Activated CD4-positive, alpha-beta T cell treated with anti-CD3 and anti-CD28 coated beads for 4 hours (primary cell): ENCODE measurements at regions not wholly inside any gene's neighbourhood (a gene's known extent, or its start where the extent isn't known, plus 50 kb on each side); places are given as distances from the start of the nearest gene placed in this dataset.

Experiments used
- DNase-seq, 2 donors: peaks; one replicate each; pipeline ENCODE4 v3.0.0-alpha.2; 2020

- DNase-seq, result no peak
Measured at GRCh38 chr10:131014271-131014670, 297.2 kb downstream of the TCERG1L start.

GRCh38 chr10:131015271-131015670 lies 296.2 kb downstream of the TCERG1L start:
- no peak for DNase-seq

GRCh38 chr10:131016556-131016955 lies 295.0 kb downstream of the TCERG1L start:
- no peak for DNase-seq

GRCh38 chr10:131017566-131018285 lies 293.8 kb downstream of the TCERG1L start:
- DNase-seq, result no peak

- DNase-seq, result no peak
Measured at GRCh38 chr10:131018886-131019500, 292.5 kb downstream of the TCERG1L start.

GRCh38 chr10:131019696-131020095 lies 291.8 kb downstream of the TCERG1L start:
- DNase-seq, result no peak

- no peak for DNase-seq
Measured at GRCh38 chr10:131020775-131021174, 290.7 kb downstream of the TCERG1L start.

- no peak for DNase-seq
Measured at GRCh38 chr10:131021246-131021895, 290.1 kb downstream of the TCERG1L start.

GRCh38 chr10:131021969-131022368 lies 289.6 kb downstream of the TCERG1L start:
- no peak for DNase-seq

GRCh38 chr10:131022369-131022768 lies 289.2 kb downstream of the TCERG1L start:
- DNase-seq, result no peak

- no peak for DNase-seq
Measured at GRCh38 chr10:131022981-131023380, 288.5 kb downstream of the TCERG1L start.

- no peak for DNase-seq
Measured at GRCh38 chr10:131024259-131025131, 287.0 kb downstream of the TCERG1L start.

GRCh38 chr10:131025333-131025732 lies 286.2 kb downstream of the TCERG1L start:
- DNase-seq, result no peak

GRCh38 chr10:131027256-131027655 lies 284.3 kb downstream of the TCERG1L start:
- DNase-seq, result no peak

- no peak for DNase-seq
Measured at GRCh38 chr10:131031346-131031745, 280.2 kb downstream of the TCERG1L start.

GRCh38 chr10:131032329-131033165 lies 279.0 kb downstream of the TCERG1L start:
- no peak for DNase-seq

- DNase-seq, result no peak
Measured at GRCh38 chr10:131033166-131034085, 278.1 kb downstream of the TCERG1L start.

- no peak for DNase-seq
Measured at GRCh38 chr10:131034451-131034850, 277.1 kb downstream of the TCERG1L start.

GRCh38 chr10:131035779-131036178 lies 275.7 kb downstream of the TCERG1L start:
- DNase-seq, result no peak

GRCh38 chr10:131038056-131038455 lies 273.5 kb downstream of the TCERG1L start:
- DNase-seq, result no peak

- no peak for DNase-seq
Measured at GRCh38 chr10:131041031-131041430, 270.5 kb downstream of the TCERG1L start.
